Hepatocyte (in vitro differentiated cells): ENCODE measurements at regions not wholly inside any gene's neighbourhood (a gene's known extent, or its start where the extent isn't known, plus 50 kb on each side); places are given as distances from the start of the nearest gene placed in this dataset.

Source experiments
- DNase-seq: peaks from one replicate; pipeline ENCODE4 v3.0.0-alpha.2; 2016; ENCODE audit warnings: low spot score
- H2AFZ ChIP-seq: fragments of 200-600 bp; sonication (generic); 2 replicates; pipeline ENCODE4 v1.6.0; 2016; ENCODE audit warnings: antibody characterized with exemption, mild to moderate bottlenecking
- H3K27ac ChIP-seq: fragments of 200-600 bp; sonication (generic); 2 replicates; pipeline ENCODE4 v1.5.1; 2016; ENCODE audit warnings: mild to moderate bottlenecking
- H3K27me3 ChIP-seq: fragments of 200-600 bp; sonication (generic); 2 replicates; pipeline ENCODE4 v1.6.1; 2016
- H3K36me3 ChIP-seq: fragments of 200-600 bp; sonication (generic); replicated peaks from 2 replicates; pipeline ENCODE4 v1.5.1; 2016; ENCODE audit warnings: low read depth; ENCODE audit not compliant: insufficient read depth
- H3K4me1 ChIP-seq: fragments of 200-600 bp; sonication (generic); 2 replicates; pipeline ENCODE4 v1.5.1; 2016; ENCODE audit warnings: mild to moderate bottlenecking, moderate library complexity; ENCODE audit not compliant: insufficient read depth
- H3K4me2 ChIP-seq: fragments of 200-600 bp; sonication (generic); 2 replicates; pipeline ENCODE4 v1.6.0; 2016
- H3K4me3 ChIP-seq: fragments of 200-600 bp; sonication (generic); 2 replicates; pipeline ENCODE4 v1.5.1; 2016; ENCODE audit warnings: mild to moderate bottlenecking
- H3K79me2 ChIP-seq: fragments of 200-600 bp; sonication (generic); 2 replicates; pipeline ENCODE4 v1.6.0; 2017; ENCODE audit warnings: mild to moderate bottlenecking
- H3K9me2 ChIP-seq: fragments of 200-600 bp; sonication (generic); replicated peaks from 2 replicates; pipeline ENCODE4 v1.6.0; 2017; ENCODE audit warnings: mild to moderate bottlenecking; ENCODE audit not compliant: insufficient read depth
- H3K9me3 ChIP-seq: fragments of 200-600 bp; sonication (generic); 2 replicates; pipeline ENCODE4 v1.5.1; 2016; ENCODE audit warnings: low read depth, mild to moderate bottlenecking
- H4K20me1 ChIP-seq: fragments of 200-600 bp; sonication (generic); 2 replicates; pipeline ENCODE4 v1.6.0; 2016; ENCODE audit warnings: mild to moderate bottlenecking; ENCODE audit not compliant: insufficient read depth, poor library complexity, severe bottlenecking
- CTCF ChIP-seq: fragments of 200-600 bp; sonication (generic); IDR thresholded peaks from 2 replicates; pipeline ENCODE4 v1.5.1; 2016; ENCODE audit warnings: antibody characterized with exemption, mild to moderate bottlenecking; ENCODE audit not compliant: poor library complexity
- EZH2 ChIP-seq: fragments of 200-600 bp; sonication (generic); IDR thresholded peaks from 2 replicates; pipeline ENCODE4 v1.6.1; 2016; ENCODE audit warnings: antibody characterized with exemption, mild to moderate bottlenecking, borderline replicate concordance
- EZH2phosphoT487 ChIP-seq: fragments of 200-600 bp; sonication (generic); IDR thresholded peaks from one replicate; pipeline ENCODE4 v1.6.1; 2018; ENCODE audit warnings: antibody characterized with exemption, mild to moderate bottlenecking, low read depth, moderate library complexity; ENCODE audit not compliant: unreplicated experiment, severe bottlenecking
- WGBS: methylation state at CpG from one replicate; pipeline ENCODE4 v1.1.6; 2016; ENCODE audit warnings: low lambda C conversion rate; ENCODE audit errors: missing lambda C conversion rate; 5-methylcytosine and 5-hydroxymethylcytosine counted together

GRCh38 chr9:82790875-82791274, 272.1 kb downstream of the RASEF start:
- Histone ChIP-seq H3K27ac (no peak overlapping the region), H3K4me2 (no peak overlapping the region), H3K4me1 (no peaks in the 10 kb centered on the region), H2AFZ (no peak overlapping the region), H4K20me1 (no peaks in the 10 kb centered on the region), H3K36me3 (no peaks in the 10 kb centered on the region), H3K79me2 (no peaks in the 10 kb centered on the region), H3K4me3 (no peak overlapping the region), H3K9me3 (no peaks in the 10 kb centered on the region), H3K27me3 (no peaks in the 10 kb centered on the region), H3K9me2 (no peaks in the 10 kb centered on the region)
- 67% methylated on average over 1 of the region's 1 CpG for WGBS
- DNase-seq: no peak
- no peak for TF ChIP-seq CTCF
- no peak for TF ChIP-seq EZH2phosphoT487
- no peak for TF ChIP-seq EZH2

GRCh38 chr9:82791692-82792091, 271.2 kb downstream of the RASEF start:
- H3K27me3 ChIP-seq: no peaks in the 10 kb centered on the region
- no peaks in the 10 kb centered on the region for H3K9me3 ChIP-seq
- H3K4me3 ChIP-seq: no peak overlapping the region
- H4K20me1 ChIP-seq: no peaks in the 10 kb centered on the region
- no peak overlapping the region for H3K4me2 ChIP-seq
- H3K27ac ChIP-seq: no peak overlapping the region
- WGBS: 70% methylated on average over 2 of the region's 2 CpGs
- DNase-seq: no peak
- H3K36me3 ChIP-seq: no peaks in the 10 kb centered on the region
- H3K4me1 ChIP-seq: no peaks in the 10 kb centered on the region
- H3K79me2 ChIP-seq: no peaks in the 10 kb centered on the region
- no peak for TF ChIP-seq EZH2phosphoT487
- no peak for TF ChIP-seq EZH2
- TF ChIP-seq CTCF: no peak
- H2AFZ ChIP-seq: no peak overlapping the region
- H3K9me2 ChIP-seq: no peaks in the 10 kb centered on the region

- no peak overlapping the region for H2AFZ ChIP-seq
- H3K79me2 ChIP-seq: no peaks in the 10 kb centered on the region
- H3K4me2 ChIP-seq: no peak overlapping the region
- WGBS: 62% methylated on average over 3 of the region's 3 CpGs
- peak; percentile 14 for DNase-seq
- no peak overlapping the region for H3K4me3 ChIP-seq
- H3K27me3 ChIP-seq: no peaks in the 10 kb centered on the region
- H3K9me3 ChIP-seq: no peaks in the 10 kb centered on the region
- no peaks in the 10 kb centered on the region for H3K4me1 ChIP-seq
- H3K9me2 ChIP-seq: no peaks in the 10 kb centered on the region
- H3K36me3 ChIP-seq: no peaks in the 10 kb centered on the region
- TF ChIP-seq CTCF: no peak
- TF ChIP-seq EZH2: no peak
- TF ChIP-seq EZH2phosphoT487: no peak
- H3K27ac ChIP-seq: no peak overlapping the region
- no peaks in the 10 kb centered on the region for H4K20me1 ChIP-seq
Observed at GRCh38 chr9:82797534-82797933, 265.4 kb downstream of the RASEF start.

DNA sequence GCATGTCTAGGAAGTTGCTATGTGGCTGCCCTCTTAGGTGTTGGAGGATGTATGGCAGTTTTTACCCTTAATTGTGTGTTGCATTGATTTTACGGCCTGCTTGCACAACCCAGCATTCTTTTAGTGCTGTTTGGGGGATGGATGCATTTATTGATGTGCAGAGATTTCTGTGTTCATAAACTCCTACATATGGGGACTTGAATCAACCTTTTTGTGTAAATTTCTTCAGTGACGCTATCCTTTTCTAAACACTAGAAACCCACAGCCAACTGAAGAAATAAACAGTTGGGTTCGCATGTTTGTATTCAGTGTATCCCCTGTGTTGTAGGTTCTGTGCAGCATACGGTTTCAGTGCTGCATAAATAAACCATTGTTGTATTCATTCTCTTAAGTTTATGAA, 263.7 kb downstream of the RASEF start:
- no peak for DNase-seq
- H4K20me1 ChIP-seq: no peaks in the 10 kb centered on the region
- no peak overlapping the region for H3K4me3 ChIP-seq
- no peaks in the 10 kb centered on the region for H3K27me3 ChIP-seq
- no peaks in the 10 kb centered on the region for H3K9me2 ChIP-seq
- WGBS: 54% methylated on average over 4 of the region's 4 CpGs
- no peak for TF ChIP-seq CTCF
- no peak for TF ChIP-seq EZH2phosphoT487
- no peak for TF ChIP-seq EZH2
- H2AFZ ChIP-seq: no peak overlapping the region
- no peaks in the 10 kb centered on the region for H3K4me1 ChIP-seq
- H3K36me3 ChIP-seq: no peaks in the 10 kb centered on the region
- H3K27ac ChIP-seq: no peak overlapping the region
- H3K9me3 ChIP-seq: no peaks in the 10 kb centered on the region
- no peaks in the 10 kb centered on the region for H3K79me2 ChIP-seq
- H3K4me2 ChIP-seq: no peak overlapping the region
